Dendritic cell treated with granulocyte-macrophage colony-stimulating factor and Interleukin-4, amounts not matched to agents 40 ng/mL and 50 ng/mL, for 4 days (primary cell): ENCODE measurements at regions not wholly inside any gene's neighbourhood (a gene's known extent, or its start where the extent isn't known, plus 50 kb on each side); places are given as distances from the start of the nearest gene placed in this dataset.

ENCODE experiments used
- H3K27ac Mint-ChIP-seq: one replicate; pipeline ENCODE4 v1.8.0; 2022; ENCODE audit warnings: mild to moderate bottlenecking, mixed read lengths
- H3K27me3 Mint-ChIP-seq: one replicate; pipeline ENCODE4 v1.8.0; 2022; ENCODE audit warnings: mild to moderate bottlenecking, mixed read lengths
- H3K36me3 Mint-ChIP-seq: one replicate; pipeline ENCODE4 v1.8.0; 2022; ENCODE audit warnings: low read depth, mixed read lengths
- H3K4me1 Mint-ChIP-seq: one replicate; pipeline ENCODE4 v1.8.0; 2022; ENCODE audit warnings: low read depth, mixed read lengths
- H3K4me3 Mint-ChIP-seq: one replicate; pipeline ENCODE4 v1.8.0; 2022; ENCODE audit warnings: mild to moderate bottlenecking, moderate library complexity, mixed read lengths
- H3K9me3 Mint-ChIP-seq: one replicate; pipeline ENCODE4 v1.8.0; 2022; ENCODE audit warnings: mixed read lengths
- intact Hi-C: fragments of 100-400 bp; cut with micrococcal nuclease; formaldehyde crosslinking; loops from one replicate; pipeline ENCODE4 v1.15.0; 2022

- Mint-ChIP-seq H3K4me3 (no peak overlapping the region), H3K4me1 (peaks cover 15% of the 10 kb centered on the region), H3K27ac (no peak overlapping the region), H3K27me3 (peaks cover 48% of the 10 kb centered on the region), H3K36me3 (no peaks in the 10 kb centered on the region), H3K9me3 (peaks cover 25% of the 10 kb centered on the region)
- intact Hi-C loops: no loop called here
Measured at GRCh38 chr3:72149645-72150300, 364.8 kb upstream of the PROK2 start.

- Mint-ChIP-seq H3K4me3 (no peak overlapping the region), H3K4me1 (peaks cover 31% of the 10 kb centered on the region)
- intact Hi-C loops: no loop called here
Measured at GRCh38 chr3:72147600-72147999, 362.7 kb upstream of the PROK2 start.

GRCh38 chr3:72145506-72146380, 360.8 kb upstream of the PROK2 start:
- peaks cover 34% of the 10 kb centered on the region for H3K9me3 Mint-ChIP-seq
- H3K27ac Mint-ChIP-seq: no peak overlapping the region
- H3K4me3 Mint-ChIP-seq: no peak overlapping the region
- H3K4me1 Mint-ChIP-seq: peaks cover 34% of the 10 kb centered on the region
- H3K36me3 Mint-ChIP-seq: no peaks in the 10 kb centered on the region
- H3K27me3 Mint-ChIP-seq: peaks cover 38% of the 10 kb centered on the region
- intact Hi-C loops: no loop called here

More at GRCh38 chr3:72147600-72147999, 362.7 kb upstream of the PROK2 start:
- H3K27ac Mint-ChIP-seq: no peak overlapping the region
- H3K27me3 Mint-ChIP-seq: peaks cover 49% of the 10 kb centered on the region
- no peaks in the 10 kb centered on the region for H3K36me3 Mint-ChIP-seq
- peaks cover 25% of the 10 kb centered on the region for H3K9me3 Mint-ChIP-seq

DNA sequence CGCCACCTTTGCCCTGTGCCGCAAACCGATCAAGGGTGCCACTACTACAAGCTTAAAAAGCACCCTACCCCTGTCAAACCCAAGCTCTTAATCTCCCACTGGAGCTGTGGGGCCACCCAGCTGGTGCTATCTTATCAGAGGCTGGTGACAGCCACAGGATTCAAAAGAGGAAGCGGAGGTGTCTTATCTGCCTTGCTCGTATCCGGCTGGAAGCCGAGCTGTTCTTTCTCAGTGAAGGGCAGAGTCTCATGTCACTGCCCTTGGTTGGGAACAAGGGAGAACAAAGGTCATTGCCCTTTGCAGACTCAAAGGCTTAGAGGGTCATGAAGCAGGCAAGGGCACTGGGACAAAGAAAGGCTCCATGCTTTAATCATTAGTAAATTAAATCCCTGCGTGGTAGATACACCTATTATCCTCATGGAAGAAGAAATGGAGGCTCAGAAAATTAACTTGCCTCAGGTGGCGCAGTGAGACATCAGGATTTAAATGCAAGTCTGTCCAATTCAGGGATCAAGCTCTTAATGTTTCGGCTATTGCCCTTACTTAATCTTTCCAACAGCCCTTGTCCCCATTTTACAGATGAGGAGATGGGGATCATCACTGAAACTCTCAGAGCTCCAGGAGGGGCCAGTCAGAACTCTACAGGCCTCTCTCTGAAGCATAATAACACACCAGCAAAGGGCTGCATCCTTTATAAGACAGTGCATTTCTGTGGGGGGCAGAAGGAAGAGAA, 360.0 kb upstream of the PROK2 start:
- Mint-ChIP-seq H3K4me3 (no peak overlapping the region), H3K4me1 (peaks cover 34% of the 10 kb centered on the region), H3K36me3 (no peaks in the 10 kb centered on the region), H3K27ac (no peak overlapping the region), H3K27me3 (peaks cover 33% of the 10 kb centered on the region), H3K9me3 (peaks cover 39% of the 10 kb centered on the region)
- intact Hi-C loops: no loop called here

GRCh38 chr3:72143966-72144717, 359.2 kb upstream of the PROK2 start:
- Mint-ChIP-seq H3K27me3 (peaks cover 33% of the 10 kb centered on the region), H3K9me3 (peaks cover 31% of the 10 kb centered on the region), H3K4me3 (no peak overlapping the region), H3K27ac (no peak overlapping the region), H3K4me1 (peaks cover 34% of the 10 kb centered on the region), H3K36me3 (no peaks in the 10 kb centered on the region)
- intact Hi-C loops: no loop called here

DNA sequence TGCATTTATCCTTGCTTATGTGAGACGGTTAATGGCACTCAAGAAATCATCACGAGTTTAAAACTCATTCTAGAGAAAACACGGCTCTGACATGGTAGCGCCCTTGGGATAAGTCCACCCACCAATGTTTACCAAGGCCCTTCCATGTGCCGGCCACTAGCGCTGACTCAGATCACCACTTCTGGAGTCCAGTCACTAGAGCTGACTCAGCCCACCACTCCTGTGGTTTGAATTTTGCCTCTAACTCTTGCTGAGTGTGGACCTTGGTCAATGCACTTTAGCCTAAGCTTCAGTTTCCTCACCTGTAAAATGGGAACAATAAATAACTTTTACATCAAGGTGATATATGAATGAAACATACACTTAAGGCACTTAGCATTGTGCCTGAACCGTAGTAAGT, 358.4 kb upstream of the PROK2 start:
- Mint-ChIP-seq H3K36me3 (no peaks in the 10 kb centered on the region), H3K27ac (no peak overlapping the region), H3K4me3 (no peak overlapping the region), H3K27me3 (peaks cover 30% of the 10 kb centered on the region), H3K4me1 (peaks cover 34% of the 10 kb centered on the region), H3K9me3 (peaks cover 22% of the 10 kb centered on the region)
- intact Hi-C loops: no loop called here

DNA sequence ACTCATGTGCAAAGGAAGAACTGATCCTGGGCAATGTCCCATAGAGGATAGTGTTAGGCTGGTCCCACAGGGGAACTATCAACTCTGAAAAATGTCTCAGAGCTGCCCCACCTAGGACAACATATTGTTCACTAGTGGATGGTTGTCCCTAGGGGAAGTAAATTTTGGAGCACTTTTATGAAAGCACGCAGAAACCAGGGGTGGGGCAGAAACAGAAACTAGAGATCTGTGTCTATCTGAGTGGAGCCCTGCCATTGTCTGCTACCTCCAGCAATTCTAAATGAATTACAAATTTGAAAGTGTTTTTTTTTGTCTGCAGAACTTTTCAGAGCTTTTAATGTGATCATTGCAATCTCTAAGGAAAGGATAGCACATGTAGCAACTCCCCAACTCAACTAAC, 357.1 kb upstream of the PROK2 start:
- Mint-ChIP-seq H3K4me1 (peaks cover 39% of the 10 kb centered on the region), H3K27ac (no peak overlapping the region)

GRCh38 chr3:72141264-72141663, 356.3 kb upstream of the PROK2 start:
- H3K27me3 Mint-ChIP-seq: peaks cover 39% of the 10 kb centered on the region
- intact Hi-C loops: no loop called here
- H3K4me1 Mint-ChIP-seq: peaks cover 39% of the 10 kb centered on the region
- no peak overlapping the region for H3K4me3 Mint-ChIP-seq
- peaks cover 17% of the 10 kb centered on the region for H3K9me3 Mint-ChIP-seq
- H3K27ac Mint-ChIP-seq: no peak overlapping the region
- no peaks in the 10 kb centered on the region for H3K36me3 Mint-ChIP-seq

More for the DNA sequence above, 357.1 kb upstream of the PROK2 start:
- H3K36me3 Mint-ChIP-seq: no peaks in the 10 kb centered on the region
- H3K9me3 Mint-ChIP-seq: peaks cover 17% of the 10 kb centered on the region
- no peak overlapping the region for H3K4me3 Mint-ChIP-seq
- peaks cover 35% of the 10 kb centered on the region for H3K27me3 Mint-ChIP-seq
- intact Hi-C loops: no loop called here

DNA sequence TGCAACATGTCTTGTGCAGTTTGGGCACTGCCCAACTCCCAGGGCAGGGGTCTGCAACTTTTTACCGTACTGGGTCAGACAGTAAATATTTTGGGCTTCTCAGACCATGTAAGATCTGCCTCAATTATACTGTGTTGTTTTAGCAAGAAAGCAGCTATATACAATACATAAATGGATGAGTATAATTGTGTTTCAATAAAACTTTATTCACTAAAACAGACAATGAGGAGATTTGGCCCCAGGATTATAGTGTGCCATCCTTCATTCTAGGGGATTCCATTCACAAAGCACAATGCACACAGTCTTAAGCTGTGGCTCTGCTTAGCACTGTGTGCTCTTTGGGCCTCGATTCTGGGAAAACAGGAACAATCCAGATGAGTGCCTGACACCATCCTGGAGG, 354.4 kb upstream of the PROK2 start:
- Mint-ChIP-seq H3K9me3 (peaks cover 17% of the 10 kb centered on the region), H3K36me3 (no peaks in the 10 kb centered on the region), H3K27ac (no peak overlapping the region), H3K27me3 (peaks cover 29% of the 10 kb centered on the region), H3K4me1 (peaks cover 32% of the 10 kb centered on the region), H3K4me3 (no peak overlapping the region)
- intact Hi-C loops: loop anchor here (10.0 kb wide), 1 partner anchor 685 kb away; no protein-coding TSS in a partner anchor

DNA sequence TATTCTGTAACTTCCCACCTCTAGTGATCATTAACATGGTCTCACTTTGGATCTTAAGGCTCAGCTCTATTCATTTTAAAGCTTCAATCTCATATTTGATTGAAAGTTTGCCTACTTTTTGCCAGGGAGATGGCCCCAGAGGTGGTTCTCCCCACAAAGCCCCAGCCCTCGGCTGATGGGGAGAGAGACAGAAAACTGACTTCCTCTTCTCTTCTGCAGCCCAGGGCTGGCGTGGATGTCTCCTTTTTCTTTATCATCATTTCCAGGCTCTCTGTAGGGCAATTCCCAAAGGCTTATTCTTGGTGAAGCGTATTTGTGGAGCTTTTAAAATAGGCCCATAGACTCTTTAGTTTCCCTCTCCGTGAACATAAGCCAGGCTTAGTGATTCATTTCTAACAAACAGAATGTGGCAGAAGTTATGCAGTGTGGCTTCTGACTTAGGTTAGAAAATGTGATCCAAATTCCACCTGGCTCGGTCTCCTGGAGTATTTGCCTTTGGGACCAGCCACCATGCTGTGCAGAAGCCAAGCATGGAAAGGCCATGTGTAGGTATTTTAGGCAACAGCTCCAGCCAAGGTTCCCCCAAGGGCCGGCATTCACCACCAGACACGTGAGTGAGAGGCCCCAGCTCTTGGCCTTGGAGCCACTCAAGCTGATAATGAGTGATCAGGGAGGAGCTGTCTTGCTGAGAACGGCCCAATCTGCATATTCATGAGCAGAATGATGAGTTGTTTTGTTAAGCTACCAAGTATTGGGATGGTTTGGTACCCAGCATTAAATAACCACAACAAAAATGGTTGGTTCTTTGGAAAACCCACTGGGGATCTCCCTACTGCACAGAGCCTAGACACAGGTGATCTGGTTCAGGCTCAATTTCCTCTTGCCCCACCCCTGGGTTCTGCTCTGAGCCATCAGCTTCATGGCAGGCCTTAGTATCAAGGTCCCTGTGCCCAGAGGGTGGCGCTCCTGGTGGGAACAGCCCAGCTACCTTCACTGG, 353.2 kb upstream of the PROK2 start:
- Mint-ChIP-seq H3K27me3 (peaks cover 33% of the 10 kb centered on the region), H3K27ac (no peak overlapping the region), H3K4me1 (peaks cover 22% of the 10 kb centered on the region), H3K36me3 (no peaks in the 10 kb centered on the region), H3K4me3 (no peak overlapping the region), H3K9me3 (peaks cover 17% of the 10 kb centered on the region)
- intact Hi-C loops: loop anchor here (10.0 kb wide), 1 partner anchor 687 kb away; no protein-coding TSS in a partner anchor

DNA sequence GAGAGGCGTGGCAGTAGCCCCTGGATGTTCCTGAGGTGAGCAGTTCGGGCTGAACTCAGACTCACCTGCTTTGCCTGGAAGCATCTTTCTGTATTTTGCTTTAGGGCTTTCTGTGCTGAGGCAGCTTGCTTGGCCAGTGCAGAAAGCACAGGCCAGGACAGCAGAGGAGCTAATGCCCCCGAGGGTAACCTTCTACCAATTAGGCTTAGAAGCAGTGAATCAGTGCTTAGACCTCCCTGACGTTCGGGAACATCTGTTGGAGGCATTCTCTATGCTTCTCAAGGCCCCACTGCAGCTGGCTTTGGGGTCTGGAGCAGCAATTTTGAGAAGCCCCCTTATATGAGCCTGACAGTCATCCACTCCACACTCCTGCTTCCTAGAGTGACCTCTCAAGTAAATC, 350.7 kb upstream of the PROK2 start:
- Mint-ChIP-seq H3K4me3 (no peak overlapping the region), H3K27me3 (peaks cover 42% of the 10 kb centered on the region), H3K4me1 (peaks cover 11% of the 10 kb centered on the region), H3K9me3 (peaks cover 7% of the 10 kb centered on the region), H3K27ac (no peak overlapping the region), H3K36me3 (no peaks in the 10 kb centered on the region)
- intact Hi-C loops: loop anchor here (10.0 kb wide), 1 partner anchor 689 kb away; no protein-coding TSS in a partner anchor

DNA sequence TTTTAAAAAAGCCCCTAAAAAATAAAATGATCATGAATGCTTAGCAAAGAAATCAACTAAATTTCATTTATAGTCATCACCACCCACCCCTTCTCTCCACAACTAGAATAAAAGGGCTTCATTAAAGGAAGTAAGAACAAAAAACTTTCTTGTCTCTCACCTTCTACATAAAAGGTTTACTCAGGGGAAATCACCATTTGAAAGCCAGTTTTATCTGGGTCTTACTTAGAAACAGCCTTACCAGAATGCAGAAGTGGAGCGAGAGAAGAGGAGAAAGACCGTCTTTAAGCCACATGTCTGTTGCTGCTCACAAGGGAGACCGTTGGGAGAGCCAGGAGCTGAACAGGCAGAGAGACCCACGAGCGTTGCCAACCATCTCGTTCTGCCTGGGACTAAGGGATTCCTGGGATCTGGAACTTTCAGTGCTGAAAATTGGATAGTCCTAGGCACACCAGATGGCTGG, 350.1 kb upstream of the PROK2 start:
- H3K27ac Mint-ChIP-seq: no peak overlapping the region

More for the DNA sequence above, 350.1 kb upstream of the PROK2 start:
- intact Hi-C loops: loop anchor here (10.0 kb wide), 1 partner anchor 690 kb away; no protein-coding TSS in a partner anchor
- peaks cover 11% of the 10 kb centered on the region for H3K4me1 Mint-ChIP-seq
- H3K27me3 Mint-ChIP-seq: peaks cover 46% of the 10 kb centered on the region
- peaks cover under 1% of the 10 kb centered on the region for H3K9me3 Mint-ChIP-seq
- H3K4me3 Mint-ChIP-seq: no peak overlapping the region
- no peaks in the 10 kb centered on the region for H3K36me3 Mint-ChIP-seq
